Astrocyte (in vitro differentiated cells and primary cell): ENCODE measurements at regions not wholly inside any gene's neighbourhood (a gene's known extent, or its start where the extent isn't known, plus 50 kb on each side); places are given as distances from the start of the nearest gene placed in this dataset.

Experiments
- DNase-seq: peaks from one replicate; pipeline ENCODE4 v3.0.0-alpha.2; 2010; ENCODE audit warnings: low read depth
- FAIRE-seq: peaks from 2 replicates; lab custom pipeline; 2011; peaks lifted over from hg19 to GRCh38; lab: Jason Lieb, UNC
- H2AFZ ChIP-seq: 2 replicates; pipeline ENCODE4 v1.6.0; 2012; ENCODE audit warnings: low read depth, low read length, inconsistent platforms
- H3K27ac ChIP-seq: 2 replicates; pipeline ENCODE4 v1.5.1; 2011; ENCODE audit warnings: low read depth, low read length, inconsistent platforms
- H3K27me3 ChIP-seq: 2 replicates; pipeline ENCODE4 v1.6.0; 2011; ENCODE audit warnings: low read length, inconsistent platforms; ENCODE audit not compliant: insufficient read depth
- H3K36me3 ChIP-seq: 2 replicates; pipeline ENCODE4 v1.5.1; 2011; ENCODE audit warnings: low read length, inconsistent platforms; ENCODE audit not compliant: insufficient read depth
- H3K4me1 ChIP-seq: 2 replicates; pipeline ENCODE4 v1.5.1; 2011; ENCODE audit warnings: low read length, inconsistent platforms; ENCODE audit not compliant: insufficient read depth
- H3K4me2 ChIP-seq: 2 replicates; pipeline ENCODE4 v1.6.0; 2012; ENCODE audit warnings: low read length, inconsistent platforms
- H3K4me3 ChIP-seq: 2 replicates; pipeline ENCODE4 v1.5.1; 2011; ENCODE audit warnings: low read depth, mild to moderate bottlenecking, low read length, inconsistent platforms; ENCODE audit not compliant: insufficient read depth
- H3K79me2 ChIP-seq: 2 replicates; pipeline ENCODE4 v1.6.0; 2012; ENCODE audit warnings: mild to moderate bottlenecking, low read length, inconsistent platforms; ENCODE audit not compliant: insufficient read depth
- H3K9ac ChIP-seq: 2 replicates; pipeline ENCODE4 v1.6.0; 2012; ENCODE audit warnings: mild to moderate bottlenecking, low read length, inconsistent platforms
- H3K9me3 ChIP-seq: 2 replicates; pipeline ENCODE4 v1.5.1; 2012; ENCODE audit warnings: low read depth, mild to moderate bottlenecking, low read length, inconsistent platforms; ENCODE audit not compliant: insufficient read depth
- H4K20me1 ChIP-seq: 2 replicates; pipeline ENCODE4 v1.6.0; 2012; ENCODE audit warnings: low read length, inconsistent platforms; ENCODE audit not compliant: insufficient read depth
- H3K27ac Mint-ChIP-seq: one replicate; pipeline ENCODE4 v1.8.0; 2021; ENCODE audit warnings: mild to moderate bottlenecking, mixed read lengths; ENCODE audit not compliant: unreplicated experiment
- H3K27me3 Mint-ChIP-seq: one replicate; pipeline ENCODE4 v1.8.0; 2021; ENCODE audit warnings: low read depth, mixed read lengths; ENCODE audit not compliant: unreplicated experiment
- H3K36me3 Mint-ChIP-seq: one replicate; pipeline ENCODE4 v1.8.0; 2021; ENCODE audit warnings: low read depth, mixed read lengths; ENCODE audit not compliant: unreplicated experiment
- H3K4me1 Mint-ChIP-seq: one replicate; pipeline ENCODE4 v1.8.0; 2021; ENCODE audit warnings: low read depth, mixed read lengths; ENCODE audit not compliant: unreplicated experiment
- H3K4me3 Mint-ChIP-seq: one replicate; pipeline ENCODE4 v1.8.0; 2021; ENCODE audit warnings: mild to moderate bottlenecking, moderate library complexity, mixed read lengths; ENCODE audit not compliant: unreplicated experiment
- H3K9me3 Mint-ChIP-seq: one replicate; pipeline ENCODE4 v1.8.0; 2021; ENCODE audit warnings: mild to moderate bottlenecking, mixed read lengths; ENCODE audit not compliant: unreplicated experiment
- CTCF ChIP-seq: IDR thresholded peaks from 2 replicates; pipeline ENCODE4 v1.5.1; 2011; ENCODE audit warnings: low read depth, mild to moderate bottlenecking, inconsistent platforms, low read length, moderate library complexity; ENCODE audit not compliant: insufficient read depth
- EZH2 ChIP-seq: IDR thresholded peaks from 2 replicates; pipeline ENCODE4 v1.6.1; 2012; ENCODE audit warnings: mild to moderate bottlenecking, low read length, inconsistent platforms; ENCODE audit not compliant: insufficient read depth

GRCh38 chr10:26384600-26384999 is 53.5 kb upstream of the APBB1IP start:
- H3K27ac Mint-ChIP-seq = no peak overlapping the region
- no peak overlapping the region for H3K4me3 Mint-ChIP-seq
- Histone ChIP-seq H3K79me2 (no peaks in the 10 kb centered on the region), H3K4me3 (no peak overlapping the region), H3K27ac (no peak overlapping the region), H2AFZ (no peak overlapping the region), H3K27me3 (no peaks in the 10 kb centered on the region), H3K4me2 (no peak overlapping the region), H3K9me3 (no peaks in the 10 kb centered on the region), H3K9ac (no peak overlapping the region), H3K36me3 (no peaks in the 10 kb centered on the region), H3K4me1 (no peaks in the 10 kb centered on the region), H4K20me1 (no peaks in the 10 kb centered on the region)
- TF ChIP-seq CTCF (no peak), EZH2 (no peak)
- no peaks in the 10 kb centered on the region for H3K36me3 Mint-ChIP-seq
- H3K27me3 Mint-ChIP-seq = no peaks in the 10 kb centered on the region
- H3K4me1 Mint-ChIP-seq = no peaks in the 10 kb centered on the region
- H3K9me3 Mint-ChIP-seq = no peaks in the 10 kb centered on the region
- FAIRE-seq (no peak), DNase-seq (no peak)

- H3K4me1 Mint-ChIP-seq = no peaks in the 10 kb centered on the region
- no peak overlapping the region for H2AFZ ChIP-seq
- no peak overlapping the region for H3K27ac Mint-ChIP-seq
- H3K27me3 Mint-ChIP-seq = no peaks in the 10 kb centered on the region
- no peak overlapping the region for H3K4me3 Mint-ChIP-seq
- no peak overlapping the region for H3K4me2 ChIP-seq
- H3K27me3 ChIP-seq = no peaks in the 10 kb centered on the region
- no peak overlapping the region for H3K27ac ChIP-seq
- DNase-seq (no peak), FAIRE-seq (no peak)
- no peaks in the 10 kb centered on the region for H3K9me3 Mint-ChIP-seq
- H3K36me3 Mint-ChIP-seq = no peaks in the 10 kb centered on the region
- H3K9me3 ChIP-seq = no peaks in the 10 kb centered on the region
- H3K4me1 ChIP-seq = no peaks in the 10 kb centered on the region
- no peak for TF ChIP-seq CTCF
- no peak for TF ChIP-seq EZH2
- H3K4me3 ChIP-seq = no peak overlapping the region
- no peaks in the 10 kb centered on the region for H4K20me1 ChIP-seq
- H3K36me3 ChIP-seq = no peaks in the 10 kb centered on the region
- H3K79me2 ChIP-seq = no peaks in the 10 kb centered on the region
- no peak overlapping the region for H3K9ac ChIP-seq
Observed at GRCh38 chr10:26385443-26385842, 52.7 kb upstream of the APBB1IP start.

GRCh38 chr10:26386781-26387180 is 51.4 kb upstream of the APBB1IP start:
- Histone ChIP-seq H3K4me2 (no peak overlapping the region), H3K27ac (no peak overlapping the region), H3K79me2 (no peaks in the 10 kb centered on the region), H2AFZ (no peak overlapping the region), H3K4me1 (no peaks in the 10 kb centered on the region), H3K9me3 (no peaks in the 10 kb centered on the region), H3K9ac (no peak overlapping the region), H3K4me3 (no peak overlapping the region), H3K36me3 (no peaks in the 10 kb centered on the region), H3K27me3 (no peaks in the 10 kb centered on the region), H4K20me1 (no peaks in the 10 kb centered on the region)
- H3K9me3 Mint-ChIP-seq = no peaks in the 10 kb centered on the region
- FAIRE-seq (no peak), DNase-seq (no peak)
- H3K36me3 Mint-ChIP-seq = no peaks in the 10 kb centered on the region
- no peaks in the 10 kb centered on the region for H3K4me1 Mint-ChIP-seq
- H3K4me3 Mint-ChIP-seq = no peak overlapping the region
- no peak overlapping the region for H3K27ac Mint-ChIP-seq
- no peak for TF ChIP-seq CTCF
- TF ChIP-seq EZH2 = no peak
- peaks cover 4% of the 10 kb centered on the region for H3K27me3 Mint-ChIP-seq
